Uterus (tissue), 3 donors: ENCODE measurements at regions not wholly inside any gene's neighbourhood (a gene's known extent, or its start where the extent isn't known, plus 50 kb on each side); places are given as distances from the start of the nearest gene placed in this dataset. TPM values are rescaled to one million over a fixed set of nuclear protein-coding genes. Genes with fewer than 3 reads are reported as not detected.

Source experiments
- DNase-seq, 2 donors: peaks; one replicate each; pipeline ENCODE4 v3.0.0-alpha.2; 2019 to 2020
- H3K27ac ChIP-seq, 2 donors: fragments of 200-600 bp; sonication (generic); 1 replicate in 1 of 2; 2 replicates in 1 of 2; pipeline ENCODE4 v1.5.1; 2016 to 2018
- H3K27me3 ChIP-seq, 2 donors: fragments of 200-600 bp; sonication (generic); one replicate each; pipeline ENCODE4 v1.5.1; 2018 to 2019; ENCODE audit warnings: control low read depth in 1 of 2
- H3K36me3 ChIP-seq, 2 donors: fragments of 200-600 bp; sonication (generic); one replicate each; pipeline ENCODE4 v1.5.1; 2019; ENCODE audit warnings: control low read depth in 1 of 2
- H3K4me1 ChIP-seq, 2 donors: fragments of 200-600 bp; sonication (generic); one replicate each; pipeline ENCODE4 v1.5.1; 2018 to 2019; ENCODE audit warnings: control low read depth in 1 of 2
- H3K4me3 ChIP-seq, 2 donors: fragments of 200-600 bp; sonication (generic); 1 replicate in 1 of 2; 2 replicates in 1 of 2; pipeline ENCODE4 v1.5.1; 2018 to 2019; ENCODE audit warnings: mild to moderate bottlenecking in 1 of 2
- H3K9me3 ChIP-seq, 2 donors: fragments of 200-600 bp; sonication (generic); one replicate each; pipeline ENCODE4 v1.5.1; 2019; ENCODE audit warnings: control low read depth in 1 of 2
- POLR2A ChIP-seq, 2 donors: fragments of 450-650 bp; IDR thresholded peaks; one replicate each; pipeline ENCODE4 v1.6.1; 2016; ENCODE audit warnings: antibody characterized with exemption in 2 of 2, mild to moderate bottlenecking in 1 of 2, moderate library complexity in 1 of 2
- intact Hi-C: fragments of 100-400 bp; cut with DNase I; formaldehyde crosslinking; loops from one replicate; pipeline ENCODE4 v1.15.1; 2023; ENCODE audit warnings: low total_unique reads
- small RNA-seq: library from RNA; depleted of rRNA; stranded (forward); fragments of <200 nt; gene quantifications from one replicate; pipeline ENCODE3, GENCODE V24; 2016
- TF ChIP-seq, protein P1 (sequence below), 4 experiments: fragments of 200-600 bp in 2 of 4; fragments of 450-650 bp in 2 of 4; sonication (generic) in 2 of 4; IDR thresholded peaks; one replicate each; pipeline ENCODE4 v1.5.1; 2016 to 2019; ENCODE audit warnings: antibody characterized with exemption in 4 of 4, mild to moderate bottlenecking in 2 of 4, moderate library complexity in 1 of 4
- donor health status: DM: yes; HTN: yes; CAD: no.

DNA sequence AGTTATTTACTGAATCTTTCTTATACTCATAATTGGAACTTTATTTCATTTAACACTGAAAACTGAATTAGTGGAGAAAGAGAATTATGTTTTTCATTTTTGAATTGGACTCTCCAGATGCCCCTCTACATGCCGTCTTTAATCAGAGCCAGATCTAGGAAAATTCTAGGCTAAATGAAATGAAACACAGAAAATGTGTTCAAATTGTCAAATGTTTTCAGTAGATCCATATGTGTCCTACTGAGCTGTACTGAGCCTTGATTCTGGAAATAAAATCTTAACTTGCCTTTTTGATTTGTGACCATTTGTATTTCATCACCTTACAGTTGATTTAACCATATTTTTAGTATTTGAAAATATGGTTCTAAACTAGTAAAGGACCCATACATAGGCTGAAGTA lies 64.0 kb upstream of the GK2 start:
- intact Hi-C loops, result no loop called here
- no peak overlapping the region for H3K27ac ChIP-seq
- H3K36me3 ChIP-seq, result no peaks in the 10 kb centered on the region

DNA sequence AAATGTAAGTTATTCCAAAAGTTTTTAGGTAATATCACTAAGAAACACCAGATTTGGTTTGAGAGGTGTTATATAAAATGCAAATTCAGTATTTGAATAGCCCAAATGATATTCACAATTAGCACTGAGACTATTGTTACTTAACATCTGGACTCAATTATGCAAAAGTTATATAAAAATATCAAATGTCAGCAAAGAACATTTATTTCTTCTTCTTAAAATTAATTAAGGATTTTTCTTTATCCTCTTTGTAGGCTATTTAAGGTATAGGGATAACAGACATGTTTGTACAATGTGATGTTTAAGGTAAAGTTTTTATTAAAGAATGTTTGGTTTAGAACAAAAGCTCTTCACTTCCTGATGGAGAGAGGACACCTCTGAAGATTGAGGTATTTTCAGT lies 63.3 kb upstream of the GK2 start:
- Histone ChIP-seq H3K4me1 (no peaks in the 10 kb centered on the region), H3K9me3 (no peaks in the 10 kb centered on the region), H3K27ac (no peak overlapping the region), H3K4me3 (no peak overlapping the region), H3K36me3 (no peaks in the 10 kb centered on the region), H3K27me3 (no peaks in the 10 kb centered on the region)
- intact Hi-C loops, result no loop called here
- no peak for DNase-seq
- TF ChIP-seq POLR2A (IDR thresholded peaks at IDR 0.05), result no peak
- TF ChIP-seq, protein P1, sequence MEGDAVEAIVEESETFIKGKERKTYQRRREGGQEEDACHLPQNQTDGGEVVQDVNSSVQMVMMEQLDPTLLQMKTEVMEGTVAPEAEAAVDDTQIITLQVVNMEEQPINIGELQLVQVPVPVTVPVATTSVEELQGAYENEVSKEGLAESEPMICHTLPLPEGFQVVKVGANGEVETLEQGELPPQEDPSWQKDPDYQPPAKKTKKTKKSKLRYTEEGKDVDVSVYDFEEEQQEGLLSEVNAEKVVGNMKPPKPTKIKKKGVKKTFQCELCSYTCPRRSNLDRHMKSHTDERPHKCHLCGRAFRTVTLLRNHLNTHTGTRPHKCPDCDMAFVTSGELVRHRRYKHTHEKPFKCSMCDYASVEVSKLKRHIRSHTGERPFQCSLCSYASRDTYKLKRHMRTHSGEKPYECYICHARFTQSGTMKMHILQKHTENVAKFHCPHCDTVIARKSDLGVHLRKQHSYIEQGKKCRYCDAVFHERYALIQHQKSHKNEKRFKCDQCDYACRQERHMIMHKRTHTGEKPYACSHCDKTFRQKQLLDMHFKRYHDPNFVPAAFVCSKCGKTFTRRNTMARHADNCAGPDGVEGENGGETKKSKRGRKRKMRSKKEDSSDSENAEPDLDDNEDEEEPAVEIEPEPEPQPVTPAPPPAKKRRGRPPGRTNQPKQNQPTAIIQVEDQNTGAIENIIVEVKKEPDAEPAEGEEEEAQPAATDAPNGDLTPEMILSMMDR (IDR thresholded peaks at IDR 0.05), result no peak

More for the DNA sequence above, 64.0 kb upstream of the GK2 start:
- Histone ChIP-seq H3K4me3 (no peak overlapping the region), H3K4me1 (no peaks in the 10 kb centered on the region), H3K27me3 (no peaks in the 10 kb centered on the region), H3K9me3 (no peaks in the 10 kb centered on the region)
- DNase-seq, result no peak
- TF ChIP-seq, protein P1 (IDR thresholded peaks at IDR 0.05), result no peak
- no peak for TF ChIP-seq POLR2A (IDR thresholded peaks at IDR 0.05)

DNA sequence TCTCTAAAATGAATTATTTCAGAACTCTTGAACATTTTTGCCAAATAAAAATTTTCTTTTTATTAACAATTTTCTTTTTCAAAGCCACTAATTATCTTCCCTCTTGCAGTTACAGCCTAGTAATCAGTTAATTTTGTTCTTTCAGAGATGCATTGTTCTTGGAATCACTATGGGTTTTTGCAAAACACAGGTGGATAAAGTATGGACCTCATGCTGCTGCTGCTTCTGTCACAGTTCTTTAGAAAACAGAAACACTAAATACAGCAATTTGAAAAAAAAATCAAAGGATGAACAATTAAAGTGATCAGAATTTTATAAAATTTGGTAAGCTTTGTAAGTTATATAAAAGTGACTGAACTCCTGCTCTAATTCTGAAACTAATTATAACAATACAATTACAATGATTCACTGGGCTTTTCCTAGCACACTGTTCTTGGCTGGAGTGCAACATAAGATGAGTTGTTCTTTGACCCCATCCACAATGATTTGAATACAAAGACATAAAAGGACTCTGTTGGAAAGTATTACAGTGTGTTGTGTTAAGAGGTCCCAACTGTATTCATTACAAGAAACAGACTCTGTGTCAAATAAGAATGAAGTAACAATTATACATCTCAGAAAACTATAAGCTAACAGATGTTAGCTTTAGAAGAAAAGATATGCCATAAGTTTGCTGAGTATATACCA lies 59.4 kb upstream of the GK2 start:
- Histone ChIP-seq H3K4me1 (no peaks in the 10 kb centered on the region), H3K4me3 (no peak overlapping the region), H3K27ac (no peak overlapping the region), H3K9me3 (no peaks in the 10 kb centered on the region), H3K36me3 (no peaks in the 10 kb centered on the region), H3K27me3 (no peaks in the 10 kb centered on the region)
- no peak for DNase-seq
- intact Hi-C loops, result no loop called here
- no peak for TF ChIP-seq POLR2A (IDR thresholded peaks at IDR 0.05)

DNA sequence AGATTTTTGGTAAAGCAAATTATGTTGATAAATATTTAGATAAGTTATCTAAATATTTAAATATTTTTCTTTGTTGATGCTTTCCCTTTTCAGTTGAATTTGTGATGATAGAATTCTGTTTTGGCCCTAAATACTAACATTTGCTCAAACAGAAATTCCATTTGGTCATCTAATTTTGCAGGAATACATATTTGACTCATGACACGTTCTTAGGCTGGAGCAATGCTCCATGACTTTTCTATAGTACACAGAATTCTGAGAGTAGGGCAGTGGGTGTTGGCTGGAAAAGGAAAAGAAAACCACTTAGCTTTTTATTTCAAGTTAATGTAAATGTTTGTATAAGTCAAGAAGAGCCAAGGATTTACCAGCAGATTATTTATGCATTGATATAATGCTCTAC lies 58.6 kb upstream of the GK2 start:
- no peak overlapping the region for H3K27ac ChIP-seq
- intact Hi-C loops, result no loop called here
- DNase-seq, result no peak

More for the DNA sequence above, 58.6 kb upstream of the GK2 start:
- TF ChIP-seq, protein P1 (IDR thresholded peaks at IDR 0.05), result no peak
- TF ChIP-seq POLR2A (IDR thresholded peaks at IDR 0.05), result no peak
- Histone ChIP-seq H3K9me3 (no peaks in the 10 kb centered on the region), H3K36me3 (no peaks in the 10 kb centered on the region), H3K4me1 (no peaks in the 10 kb centered on the region), H3K4me3 (no peak overlapping the region), H3K27me3 (no peaks in the 10 kb centered on the region)

Small RNA genes in the stretch of these regions (small RNA-seq; reads per million reads assigned to genes)
- gene RF00072, result not detected
